A673 (cell line): ENCODE measurements at regions not wholly inside any gene's neighbourhood (a gene's known extent, or its start where the extent isn't known, plus 50 kb on each side); places are given as distances from the start of the nearest gene placed in this dataset.

ENCODE experiments used
- EZH2 ChIP-seq: fragments of 200-600 bp; sonication (generic); IDR thresholded peaks from 2 replicates; pipeline ENCODE4 v1.6.1; 2017; ENCODE audit warnings: borderline replicate concordance, low read depth, mild to moderate bottlenecking, mixed read lengths, antibody characterized with exemption, low read length; ENCODE audit not compliant: poor library complexity, severe bottlenecking
- TF ChIP-seq, protein P1 (sequence below): fragments of 300-800, 200-600 bp; sonication (generic); conservative IDR thresholded peaks from 2 replicates; pipeline ENCODE4 v1.5.1; 2017; ENCODE audit warnings: low read depth, mild to moderate bottlenecking, antibody characterized with exemption, low read length, moderate library complexity, mixed read lengths

DNA sequence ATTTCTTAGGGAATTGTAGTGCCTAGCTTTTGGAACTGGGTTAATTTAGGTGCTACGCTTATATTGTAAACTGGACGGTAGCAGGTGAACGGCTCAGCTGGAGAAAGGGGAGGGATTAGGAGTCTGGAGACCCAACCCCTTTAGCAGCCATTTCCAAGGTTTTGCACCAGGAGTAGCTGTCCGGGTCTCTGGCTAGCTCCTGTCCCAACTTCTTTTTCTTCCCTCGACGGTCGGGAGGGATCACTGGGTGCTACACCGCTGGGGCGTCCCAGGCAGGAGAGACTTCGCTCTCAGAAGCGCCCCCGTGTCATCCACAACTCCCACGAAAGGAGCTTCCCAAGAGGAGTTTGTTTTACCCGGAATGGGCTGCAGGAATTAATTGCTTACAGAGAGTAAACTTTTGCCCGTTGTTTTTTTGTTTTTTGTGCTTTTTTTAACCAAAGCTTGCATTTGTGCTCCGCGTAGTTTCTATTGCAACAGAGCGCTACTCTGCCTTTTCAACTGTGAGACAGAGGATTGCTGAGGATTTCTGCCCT is 1640.9 kb upstream of the C9orf72 start:
- TF ChIP-seq, protein P1, sequence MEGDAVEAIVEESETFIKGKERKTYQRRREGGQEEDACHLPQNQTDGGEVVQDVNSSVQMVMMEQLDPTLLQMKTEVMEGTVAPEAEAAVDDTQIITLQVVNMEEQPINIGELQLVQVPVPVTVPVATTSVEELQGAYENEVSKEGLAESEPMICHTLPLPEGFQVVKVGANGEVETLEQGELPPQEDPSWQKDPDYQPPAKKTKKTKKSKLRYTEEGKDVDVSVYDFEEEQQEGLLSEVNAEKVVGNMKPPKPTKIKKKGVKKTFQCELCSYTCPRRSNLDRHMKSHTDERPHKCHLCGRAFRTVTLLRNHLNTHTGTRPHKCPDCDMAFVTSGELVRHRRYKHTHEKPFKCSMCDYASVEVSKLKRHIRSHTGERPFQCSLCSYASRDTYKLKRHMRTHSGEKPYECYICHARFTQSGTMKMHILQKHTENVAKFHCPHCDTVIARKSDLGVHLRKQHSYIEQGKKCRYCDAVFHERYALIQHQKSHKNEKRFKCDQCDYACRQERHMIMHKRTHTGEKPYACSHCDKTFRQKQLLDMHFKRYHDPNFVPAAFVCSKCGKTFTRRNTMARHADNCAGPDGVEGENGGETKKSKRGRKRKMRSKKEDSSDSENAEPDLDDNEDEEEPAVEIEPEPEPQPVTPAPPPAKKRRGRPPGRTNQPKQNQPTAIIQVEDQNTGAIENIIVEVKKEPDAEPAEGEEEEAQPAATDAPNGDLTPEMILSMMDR, result 0 out of 2 replicates have a peak, but pooled peaks have one; percentile 11
- TF ChIP-seq EZH2, result no peak
